ENCODE measurements at regions not wholly inside any gene's neighbourhood (a gene's known extent, or its start where the extent isn't known, plus 50 kb on each side); places are given as distances from the start of the nearest gene placed in this dataset.
"Not testable (repeated sequence)": the region's sequence is repeated elsewhere in the genome, so short reads cannot be mapped to it uniquely, and the experiment has no call there.

- no peak for DNase-seq (ENCODE audit: low read depth in 3 of 3, low spot score in 2 of 3)
Observed at GRCh38 chr2:180705122-180705521, 275.3 kb upstream of the UBE2E3 start.

- no peak for DNase-seq (ENCODE audit: low read depth in 3 of 3, low spot score in 2 of 3)
Observed at GRCh38 chr2:180699657-180700361, 280.6 kb upstream of the UBE2E3 start.

GRCh38 chr2:180698668-180699067 is 281.7 kb upstream of the UBE2E3 start:
- no peak for DNase-seq (ENCODE audit: low read depth in 3 of 3, low spot score in 2 of 3)

- DNase-seq (ENCODE audit: low read depth in 3 of 3, low spot score in 2 of 3): no peak
Observed at GRCh38 chr2:180695586-180696401, 284.6 kb upstream of the UBE2E3 start.

- no peak for DNase-seq (ENCODE audit: low read depth in 3 of 3, low spot score in 2 of 3)
Observed at GRCh38 chr2:180694445-180695421, 285.7 kb upstream of the UBE2E3 start.

- DNase-seq (ENCODE audit: low read depth in 3 of 3, low spot score in 2 of 3): no peak
Observed at GRCh38 chr2:180692322-180692721, 288.1 kb upstream of the UBE2E3 start.

GRCh38 chr2:180691855-180692223 is 288.6 kb upstream of the UBE2E3 start:
- DNase-seq (ENCODE audit: low read depth in 3 of 3, low spot score in 2 of 3): not testable (repeated sequence)

- DNase-seq (ENCODE audit: low read depth in 3 of 3, low spot score in 2 of 3): not testable (repeated sequence)
Observed at GRCh38 chr2:180691186-180691854, 289.1 kb upstream of the UBE2E3 start.

GRCh38 chr2:180690611-180691010 is 289.8 kb upstream of the UBE2E3 start:
- no peak for DNase-seq (ENCODE audit: low read depth in 3 of 3, low spot score in 2 of 3)

- DNase-seq (ENCODE audit: low read depth in 3 of 3, low spot score in 2 of 3): no peak
Observed at GRCh38 chr2:180682871-180683270, 297.5 kb upstream of the UBE2E3 start.

- DNase-seq (ENCODE audit: low read depth in 3 of 3, low spot score in 2 of 3): no peak
Observed at GRCh38 chr2:180679693-180680092, 300.7 kb upstream of the UBE2E3 start.

- no peak for DNase-seq (ENCODE audit: low read depth in 3 of 3, low spot score in 2 of 3)
Observed at GRCh38 chr2:180678625-180678972, 301.8 kb upstream of the UBE2E3 start.

GRCh38 chr2:180677930-180678624 is 302.3 kb upstream of the UBE2E3 start:
- DNase-seq (ENCODE audit: low read depth in 3 of 3, low spot score in 2 of 3): no peak

GRCh38 chr2:180677200-180677599 is 303.2 kb upstream of the UBE2E3 start:
- DNase-seq (ENCODE audit: low read depth in 3 of 3, low spot score in 2 of 3): no peak

GRCh38 chr2:180676520-180677025 is 303.8 kb upstream of the UBE2E3 start:
- no peak for DNase-seq (ENCODE audit: low read depth in 3 of 3, low spot score in 2 of 3)

GRCh38 chr2:180675170-180675569 is 305.2 kb upstream of the UBE2E3 start:
- DNase-seq (ENCODE audit: low read depth in 3 of 3, low spot score in 2 of 3): no peak

GRCh38 chr2:180672377-180672776 is 308.0 kb upstream of the UBE2E3 start:
- no peak for DNase-seq (ENCODE audit: low read depth in 3 of 3, low spot score in 2 of 3)

GRCh38 chr2:180670302-180671003 is 310.0 kb upstream of the UBE2E3 start:
- DNase-seq (ENCODE audit: low read depth in 3 of 3, low spot score in 2 of 3): no peak

- DNase-seq (ENCODE audit: low read depth in 3 of 3, low spot score in 2 of 3): no peak
Observed at GRCh38 chr2:180669016-180669415, 311.4 kb upstream of the UBE2E3 start.

Data from right renal cortex interstitium (tissue), 3 donors.